Body of pancreas (tissue), 4 donors: ENCODE measurements at regions not wholly inside any gene's neighbourhood (a gene's known extent, or its start where the extent isn't known, plus 50 kb on each side); places are given as distances from the start of the nearest gene placed in this dataset.

Experiments used
- POLR2A ChIP-seq, 3 donors: fragments of 450-650 bp; IDR thresholded peaks; one replicate each; pipeline ENCODE4 v1.6.1; 2016; ENCODE audit warnings: antibody characterized with exemption in 3 of 3, mild to moderate bottlenecking in 2 of 3
- TF ChIP-seq, protein P1 (sequence below), 7 experiments: fragments of 450-650 bp in 4 of 7; fragments of 200-600 bp in 3 of 7; sonication (generic) in 3 of 7; IDR thresholded peaks; one replicate each; pipeline ENCODE4 v1.5.1; 2016 to 2019; ENCODE audit warnings: antibody characterized with exemption in 7 of 7

DNA sequence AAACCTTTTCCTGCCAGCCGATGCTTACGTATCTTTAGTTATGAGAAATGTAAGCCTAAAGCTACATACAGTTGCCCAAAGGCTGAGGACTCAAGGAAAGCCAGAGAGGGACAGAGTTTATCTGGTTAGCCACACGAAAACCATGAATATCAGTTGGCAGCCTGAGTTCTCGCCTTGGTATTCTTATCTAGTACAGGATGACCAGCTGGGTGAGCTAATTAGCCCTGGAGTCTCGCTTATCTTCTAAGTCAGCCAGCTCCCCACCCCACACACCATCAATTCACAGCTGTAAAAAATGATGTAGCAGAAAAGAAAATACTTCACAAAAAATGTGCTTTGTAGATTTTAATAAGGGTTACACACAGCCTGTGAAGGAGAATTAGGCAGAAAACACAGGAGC, 617.5 kb upstream of the SOX11 start:
- TF ChIP-seq, protein P1, sequence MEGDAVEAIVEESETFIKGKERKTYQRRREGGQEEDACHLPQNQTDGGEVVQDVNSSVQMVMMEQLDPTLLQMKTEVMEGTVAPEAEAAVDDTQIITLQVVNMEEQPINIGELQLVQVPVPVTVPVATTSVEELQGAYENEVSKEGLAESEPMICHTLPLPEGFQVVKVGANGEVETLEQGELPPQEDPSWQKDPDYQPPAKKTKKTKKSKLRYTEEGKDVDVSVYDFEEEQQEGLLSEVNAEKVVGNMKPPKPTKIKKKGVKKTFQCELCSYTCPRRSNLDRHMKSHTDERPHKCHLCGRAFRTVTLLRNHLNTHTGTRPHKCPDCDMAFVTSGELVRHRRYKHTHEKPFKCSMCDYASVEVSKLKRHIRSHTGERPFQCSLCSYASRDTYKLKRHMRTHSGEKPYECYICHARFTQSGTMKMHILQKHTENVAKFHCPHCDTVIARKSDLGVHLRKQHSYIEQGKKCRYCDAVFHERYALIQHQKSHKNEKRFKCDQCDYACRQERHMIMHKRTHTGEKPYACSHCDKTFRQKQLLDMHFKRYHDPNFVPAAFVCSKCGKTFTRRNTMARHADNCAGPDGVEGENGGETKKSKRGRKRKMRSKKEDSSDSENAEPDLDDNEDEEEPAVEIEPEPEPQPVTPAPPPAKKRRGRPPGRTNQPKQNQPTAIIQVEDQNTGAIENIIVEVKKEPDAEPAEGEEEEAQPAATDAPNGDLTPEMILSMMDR (IDR thresholded peaks at IDR 0.05), result no peak
- no peak for TF ChIP-seq POLR2A (IDR thresholded peaks at IDR 0.05)
